NCI-H1105 (cell line): ENCODE measurements at regions not wholly inside any gene's neighbourhood (a gene's known extent, or its start where the extent isn't known, plus 50 kb on each side); places are given as distances from the start of the nearest gene placed in this dataset.

Experiments
- DNase-seq: peaks from one replicate; lab custom pipeline; 2025; lab: John Stamatoyannopoulos, UW

DNA sequence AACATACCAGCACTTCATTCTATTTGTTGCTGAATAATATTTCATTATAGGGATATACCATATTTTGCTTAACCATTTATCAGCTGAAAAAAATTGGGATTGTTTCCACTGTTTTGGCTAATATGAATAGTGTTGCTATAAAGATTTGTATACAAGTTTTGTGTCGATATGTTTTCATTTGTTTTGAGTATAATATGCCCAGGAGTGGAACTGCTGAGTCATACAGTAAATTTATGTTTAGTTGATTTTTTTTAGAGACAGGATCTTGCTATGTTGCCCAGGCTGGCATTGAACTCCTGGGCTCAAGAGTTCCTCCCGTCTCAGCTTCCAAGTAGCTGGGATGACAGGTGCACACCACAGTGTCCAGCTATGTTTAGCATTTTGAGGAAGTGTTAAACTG is 131.5 kb upstream of the TMCC3 start:
- no peak for DNase-seq

- no peak for DNase-seq
Measured at GRCh38 chr12:94779485-94779884, 129.1 kb upstream of the TMCC3 start.

DNA sequence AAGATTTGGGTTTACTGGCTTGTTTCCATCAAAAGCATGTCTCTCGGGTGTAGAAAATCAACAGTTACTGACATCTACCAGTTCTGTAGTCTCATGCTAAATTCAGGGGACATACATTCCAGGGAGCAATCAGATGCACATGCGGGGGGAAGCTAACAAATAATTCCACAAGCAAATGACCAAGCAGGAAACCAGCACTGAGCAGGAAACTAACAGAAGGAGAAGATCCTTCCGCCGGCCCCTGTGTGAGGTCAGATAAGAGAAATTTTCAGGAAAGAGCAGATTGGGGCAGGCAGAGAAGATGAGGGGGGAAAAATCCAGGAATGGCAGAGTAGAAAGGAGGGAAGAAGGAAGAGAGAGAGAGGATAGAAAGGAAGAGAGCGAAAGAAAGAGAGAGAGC is 127.6 kb upstream of the TMCC3 start:
- DNase-seq, result no peak

DNA sequence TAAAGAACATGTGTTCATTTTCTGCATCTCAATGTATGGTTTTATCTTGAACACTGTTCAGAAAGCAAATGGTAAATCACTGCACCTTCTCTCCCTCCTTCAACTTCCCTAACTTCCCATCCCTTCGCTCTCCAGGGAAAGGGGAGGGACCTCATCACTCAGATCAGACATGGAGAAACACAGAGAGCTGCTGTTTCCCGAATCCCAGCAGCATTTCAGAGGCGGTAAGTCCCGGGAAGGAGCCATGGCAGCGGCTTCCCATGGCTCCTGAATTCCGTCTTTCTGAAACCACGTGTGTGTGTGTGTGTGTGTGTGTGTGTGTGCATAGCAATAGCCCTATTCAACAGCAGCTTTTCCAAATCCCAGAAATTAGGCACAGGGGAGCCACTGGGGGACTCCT is 125.4 kb upstream of the TMCC3 start:
- no peak for DNase-seq

DNA sequence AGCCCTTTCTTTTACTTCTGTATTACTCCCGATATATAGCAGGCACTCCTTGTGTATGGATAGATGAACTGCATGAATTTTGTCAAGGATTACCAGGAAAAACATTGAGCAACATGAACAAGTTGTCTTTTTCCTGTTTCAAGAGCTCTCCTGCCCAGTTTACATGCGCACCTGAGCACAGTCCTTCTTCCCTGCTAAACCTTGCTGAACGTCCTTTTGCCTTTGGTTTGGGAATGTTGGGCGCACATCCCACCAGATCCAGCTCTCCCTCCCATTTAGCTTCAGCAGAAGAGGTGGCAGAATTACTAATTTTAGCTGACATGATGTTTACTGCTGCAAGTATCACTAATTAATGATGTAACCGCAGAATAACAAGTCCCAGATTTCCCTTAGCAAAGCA is 121.4 kb upstream of the TMCC3 start:
- no peak for DNase-seq

GRCh38 chr12:94771199-94771598 is 120.8 kb upstream of the TMCC3 start:
- no peak for DNase-seq

DNA sequence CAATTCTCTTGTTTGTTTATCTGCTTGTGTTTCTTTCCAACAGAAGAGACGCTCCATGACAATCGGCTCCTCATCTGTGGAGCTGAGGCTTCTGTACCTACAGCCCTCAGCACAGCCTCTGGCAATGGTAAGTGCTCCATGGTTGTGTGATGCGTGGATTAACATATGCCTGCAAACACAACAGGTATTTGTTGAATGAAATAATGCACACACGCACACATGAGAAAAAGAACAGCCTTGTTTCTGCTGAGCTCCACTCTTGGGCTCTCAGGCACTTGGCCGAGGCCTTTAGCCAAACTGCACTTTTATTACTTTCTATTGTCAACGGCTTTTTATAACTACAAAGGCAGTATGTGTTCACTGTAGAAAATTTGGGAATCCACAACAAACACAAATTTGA is 120.4 kb upstream of the TMCC3 start:
- no peak for DNase-seq

- no peak for DNase-seq
Measured at GRCh38 chr12:94769776-94770759, 119.7 kb upstream of the TMCC3 start.

DNA sequence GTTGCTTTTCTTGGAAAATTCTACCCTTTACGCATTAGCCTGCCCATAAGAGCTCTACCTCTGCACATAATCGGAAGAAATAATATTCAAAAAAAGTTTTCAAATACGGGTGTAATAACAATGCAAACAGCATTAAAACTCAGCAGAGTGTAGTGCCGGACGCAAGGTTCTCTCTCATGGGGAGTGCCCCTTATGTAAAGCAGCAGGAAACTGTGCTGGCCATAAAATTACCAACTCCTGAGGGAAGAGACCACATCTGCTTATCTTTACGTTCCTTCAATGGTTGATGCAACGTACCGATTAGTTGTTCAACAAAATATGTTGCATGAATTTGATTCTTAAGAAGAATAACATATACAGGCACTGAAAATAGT is 118.7 kb upstream of the TMCC3 start:
- no peak for DNase-seq

GRCh38 chr12:94768398-94769046 is 118.2 kb upstream of the TMCC3 start:
- no peak for DNase-seq

DNA sequence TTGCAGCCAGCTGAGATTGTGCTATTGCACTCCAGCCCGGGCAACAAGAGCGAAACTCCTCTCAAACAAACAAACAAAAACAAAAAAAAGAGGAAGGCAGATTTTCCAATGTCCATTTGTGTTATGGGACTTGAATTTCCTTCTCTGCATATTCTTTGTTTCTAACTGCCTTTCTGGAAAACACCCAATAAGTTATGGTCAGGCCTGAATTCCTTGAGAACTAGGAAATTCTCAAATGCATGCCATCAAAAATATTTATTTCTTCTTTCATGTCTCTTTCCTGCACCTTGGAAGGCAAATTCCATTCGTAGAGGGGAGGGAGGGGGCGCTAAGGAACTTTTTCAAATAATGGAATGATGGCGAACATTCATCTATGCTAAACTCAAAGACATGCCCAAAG is 117.6 kb upstream of the TMCC3 start:
- DNase-seq, result no peak

DNA sequence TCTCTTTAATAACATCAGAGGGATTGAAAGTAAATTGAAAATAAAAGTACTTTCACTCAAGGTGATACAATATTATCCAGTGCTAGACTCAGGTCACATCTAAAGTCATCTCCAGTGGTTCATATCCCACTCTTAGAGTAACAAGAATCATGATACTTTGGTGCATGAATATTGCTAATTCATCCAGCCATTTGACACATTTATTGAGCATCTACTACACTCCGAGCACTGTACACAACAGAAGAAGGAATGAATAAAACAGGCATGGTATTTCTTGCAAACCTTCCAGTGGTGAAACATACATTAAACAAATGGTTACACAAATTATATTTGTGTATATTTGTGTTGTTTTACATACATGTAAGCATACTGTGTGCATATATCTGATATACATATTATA is 116.0 kb upstream of the TMCC3 start:
- DNase-seq, result no peak

- no peak for DNase-seq
Measured at GRCh38 chr12:94763462-94763861, 113.1 kb upstream of the TMCC3 start.

- no peak for DNase-seq
Measured at GRCh38 chr12:94762943-94763342, 112.6 kb upstream of the TMCC3 start.

GRCh38 chr12:94762259-94762942 is 112.0 kb upstream of the TMCC3 start:
- no peak for DNase-seq

DNA sequence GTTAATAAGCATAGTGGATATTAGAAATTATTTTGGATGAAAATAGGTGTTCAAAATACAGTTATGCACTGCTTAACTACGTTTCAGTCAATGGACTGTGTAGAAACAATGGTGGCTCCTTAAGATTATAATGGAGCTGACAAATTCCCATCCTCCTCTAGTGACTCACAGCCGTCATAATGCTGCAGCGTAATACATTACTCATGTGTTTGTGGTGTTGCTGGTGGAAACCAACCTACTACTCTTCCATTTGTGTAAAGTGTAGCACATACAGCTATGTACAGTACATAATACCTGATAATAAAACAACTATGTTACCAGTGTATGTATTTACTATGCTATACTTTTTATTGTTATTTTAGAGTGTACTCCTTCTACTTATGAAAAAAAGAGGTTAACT is 111.2 kb upstream of the TMCC3 start:
- no peak for DNase-seq

GRCh38 chr12:94760786-94761185 is 110.4 kb upstream of the TMCC3 start:
- no peak for DNase-seq

- no peak for DNase-seq
Measured at GRCh38 chr12:94756789-94757188, 106.4 kb upstream of the TMCC3 start.

- no peak for DNase-seq
Measured at GRCh38 chr12:94755598-94755997, 105.2 kb upstream of the TMCC3 start.

- no peak for DNase-seq
Measured at GRCh38 chr12:94754653-94755052, 104.3 kb upstream of the TMCC3 start.

- DNase-seq, result no peak
Measured at GRCh38 chr12:94753036-94753679, 102.8 kb upstream of the TMCC3 start.

DNA sequence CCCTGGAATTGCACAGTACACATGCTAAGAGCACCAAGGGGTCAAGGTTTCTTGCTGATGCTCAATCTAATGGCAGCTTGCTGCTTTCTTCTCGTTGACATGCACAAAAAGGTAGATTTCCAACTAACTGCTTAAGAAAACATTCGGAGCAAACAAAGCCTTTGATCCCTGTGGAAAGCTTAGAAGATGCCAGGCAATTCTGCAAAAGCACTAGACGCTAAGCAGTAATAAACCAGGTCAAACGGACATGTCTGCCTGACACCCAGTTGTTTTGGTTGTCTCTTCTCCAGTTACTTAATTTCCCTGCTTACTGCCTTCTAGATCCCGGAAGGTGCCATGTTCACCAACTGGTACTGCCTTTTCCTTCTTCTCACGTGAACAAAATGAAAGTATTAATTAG is 100.5 kb upstream of the TMCC3 start:
- no peak for DNase-seq
